SU-DHL-6 (cell line): ENCODE measurements at regions not wholly inside any gene's neighbourhood (a gene's known extent, or its start where the extent isn't known, plus 50 kb on each side); places are given as distances from the start of the nearest gene placed in this dataset.

Source experiments
- H2AFZ ChIP-seq: fragments of 200-600 bp; sonication (generic); 2 replicates; pipeline ENCODE4 v1.6.1; 2014; ENCODE audit warnings: low read depth, mild to moderate bottlenecking, moderate library complexity, mixed read lengths, antibody characterized with exemption, low read length; ENCODE audit not compliant: severe bottlenecking
- H3F3A ChIP-seq: fragments of 200-600 bp; shearing (Covaris generic); 2 replicates; pipeline ENCODE4 v1.6.0; 2016; ENCODE audit warnings: antibody characterized with exemption, mild to moderate bottlenecking; ENCODE audit not compliant: insufficient read depth
- H3K27ac ChIP-seq: fragments of 200-600 bp; sonication (generic); 2 replicates; pipeline ENCODE4 v1.5.1; 2016; ENCODE audit warnings: low read depth, mild to moderate bottlenecking, low read length, moderate library complexity, mixed read lengths
- H3K27me3 ChIP-seq: fragments of 200-600 bp; sonication (generic), shearing (Covaris generic); 2 replicates; pipeline ENCODE4 v1.6.0; 2014; ENCODE audit warnings: mild to moderate bottlenecking, low read length
- H3K36me3 ChIP-seq: fragments of 200-600 bp; sonication (generic); 2 replicates; pipeline ENCODE4 v1.6.1; 2014; ENCODE audit warnings: mild to moderate bottlenecking, low read length, mixed read lengths
- H3K4me2 ChIP-seq: fragments of 300-600, 200-600 bp; shearing (Covaris generic), sonication (generic); 2 replicates; pipeline ENCODE4 v1.6.0; 2014; ENCODE audit warnings: low read length, low read depth, mild to moderate bottlenecking; ENCODE audit not compliant: poor library complexity, severe bottlenecking
- H3K4me3 ChIP-seq: fragments of 200-600 bp; sonication (generic); 2 replicates; pipeline ENCODE4 v1.5.1; 2014; ENCODE audit warnings: antibody characterized with exemption, low read length, mild to moderate bottlenecking, mixed read lengths; ENCODE audit not compliant: insufficient read depth, poor library complexity, severe bottlenecking
- H3K79me2 ChIP-seq: fragments of 200-600 bp; sonication (generic); 2 replicates; pipeline ENCODE4 v1.6.1; 2014; ENCODE audit warnings: mild to moderate bottlenecking, low read length, moderate library complexity; ENCODE audit not compliant: insufficient read depth
- H3K9ac ChIP-seq: fragments of 200-600 bp; sonication (generic); 2 replicates; pipeline ENCODE4 v1.7.0; 2014; ENCODE audit warnings: mild to moderate bottlenecking, low read length
- H3K9me2 ChIP-seq: fragments of 200-600 bp; sonication (generic); replicated peaks from 2 replicates; pipeline ENCODE4 v1.6.1; 2014; ENCODE audit warnings: low read length; ENCODE audit not compliant: insufficient read depth
- H3K9me3 ChIP-seq: fragments of 200-600 bp; sonication (generic); 2 replicates; pipeline ENCODE4 v1.6.1; 2014; ENCODE audit warnings: low read length, mixed read lengths; ENCODE audit not compliant: insufficient read depth
- H4K20me1 ChIP-seq: fragments of 200-600 bp; sonication (generic); 2 replicates; pipeline ENCODE4 v1.6.1; 2014; ENCODE audit warnings: low read depth, mild to moderate bottlenecking, antibody characterized with exemption, low read length, moderate library complexity, mixed read lengths
- EZH2phosphoT487 ChIP-seq: fragments of 200-600 bp; sonication (generic), shearing (Covaris generic); conservative IDR thresholded peaks from 2 replicates; pipeline ENCODE4 v1.6.1; 2018; ENCODE audit warnings: mild to moderate bottlenecking, antibody characterized with exemption, low read length, moderate library complexity, mixed read lengths
- TF ChIP-seq, protein P1 (sequence below): fragments of 200-600 bp; sonication (generic); IDR thresholded peaks from one replicate; pipeline ENCODE4 v1.5.1; 2017; ENCODE audit warnings: antibody characterized with exemption, mild to moderate bottlenecking, low read length, moderate library complexity; ENCODE audit not compliant: insufficient read depth, poor library complexity, severe bottlenecking

DNA sequence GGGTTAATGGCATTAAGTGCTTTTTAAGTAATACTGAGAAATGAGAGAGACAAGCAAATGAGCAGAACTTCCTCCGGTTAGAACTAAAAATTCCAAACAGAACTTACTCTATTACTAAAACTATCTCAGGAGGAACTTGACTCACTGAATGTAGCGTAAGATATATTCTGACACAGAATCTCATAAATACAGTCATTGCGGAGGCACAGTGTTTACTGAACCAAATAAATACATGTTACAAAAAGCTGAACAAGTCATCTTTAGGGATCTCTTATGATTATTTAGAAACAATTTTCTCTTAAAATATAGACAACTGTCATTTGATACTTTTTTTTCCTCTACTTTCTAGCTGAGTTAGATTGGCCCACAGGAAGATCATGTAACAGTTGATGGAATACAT lies 283.1 kb downstream of the KLF12 start:
- H3K27me3 ChIP-seq: no peaks in the 10 kb centered on the region
- H2AFZ ChIP-seq: no peak overlapping the region
- no peaks in the 10 kb centered on the region for H3K79me2 ChIP-seq
- TF ChIP-seq EZH2phosphoT487: no peak
- TF ChIP-seq, protein P1, sequence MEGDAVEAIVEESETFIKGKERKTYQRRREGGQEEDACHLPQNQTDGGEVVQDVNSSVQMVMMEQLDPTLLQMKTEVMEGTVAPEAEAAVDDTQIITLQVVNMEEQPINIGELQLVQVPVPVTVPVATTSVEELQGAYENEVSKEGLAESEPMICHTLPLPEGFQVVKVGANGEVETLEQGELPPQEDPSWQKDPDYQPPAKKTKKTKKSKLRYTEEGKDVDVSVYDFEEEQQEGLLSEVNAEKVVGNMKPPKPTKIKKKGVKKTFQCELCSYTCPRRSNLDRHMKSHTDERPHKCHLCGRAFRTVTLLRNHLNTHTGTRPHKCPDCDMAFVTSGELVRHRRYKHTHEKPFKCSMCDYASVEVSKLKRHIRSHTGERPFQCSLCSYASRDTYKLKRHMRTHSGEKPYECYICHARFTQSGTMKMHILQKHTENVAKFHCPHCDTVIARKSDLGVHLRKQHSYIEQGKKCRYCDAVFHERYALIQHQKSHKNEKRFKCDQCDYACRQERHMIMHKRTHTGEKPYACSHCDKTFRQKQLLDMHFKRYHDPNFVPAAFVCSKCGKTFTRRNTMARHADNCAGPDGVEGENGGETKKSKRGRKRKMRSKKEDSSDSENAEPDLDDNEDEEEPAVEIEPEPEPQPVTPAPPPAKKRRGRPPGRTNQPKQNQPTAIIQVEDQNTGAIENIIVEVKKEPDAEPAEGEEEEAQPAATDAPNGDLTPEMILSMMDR: no peak
- H3K9me3 ChIP-seq: no peaks in the 10 kb centered on the region
- no peaks in the 10 kb centered on the region for H3F3A ChIP-seq
- H3K9me2 ChIP-seq: no peaks in the 10 kb centered on the region
- no peaks in the 10 kb centered on the region for H4K20me1 ChIP-seq
- no peak overlapping the region for H3K4me2 ChIP-seq
- H3K9ac ChIP-seq: no peak overlapping the region
- H3K27ac ChIP-seq: no peak overlapping the region
- H3K36me3 ChIP-seq: no peaks in the 10 kb centered on the region
- H3K4me3 ChIP-seq: no peak overlapping the region

DNA sequence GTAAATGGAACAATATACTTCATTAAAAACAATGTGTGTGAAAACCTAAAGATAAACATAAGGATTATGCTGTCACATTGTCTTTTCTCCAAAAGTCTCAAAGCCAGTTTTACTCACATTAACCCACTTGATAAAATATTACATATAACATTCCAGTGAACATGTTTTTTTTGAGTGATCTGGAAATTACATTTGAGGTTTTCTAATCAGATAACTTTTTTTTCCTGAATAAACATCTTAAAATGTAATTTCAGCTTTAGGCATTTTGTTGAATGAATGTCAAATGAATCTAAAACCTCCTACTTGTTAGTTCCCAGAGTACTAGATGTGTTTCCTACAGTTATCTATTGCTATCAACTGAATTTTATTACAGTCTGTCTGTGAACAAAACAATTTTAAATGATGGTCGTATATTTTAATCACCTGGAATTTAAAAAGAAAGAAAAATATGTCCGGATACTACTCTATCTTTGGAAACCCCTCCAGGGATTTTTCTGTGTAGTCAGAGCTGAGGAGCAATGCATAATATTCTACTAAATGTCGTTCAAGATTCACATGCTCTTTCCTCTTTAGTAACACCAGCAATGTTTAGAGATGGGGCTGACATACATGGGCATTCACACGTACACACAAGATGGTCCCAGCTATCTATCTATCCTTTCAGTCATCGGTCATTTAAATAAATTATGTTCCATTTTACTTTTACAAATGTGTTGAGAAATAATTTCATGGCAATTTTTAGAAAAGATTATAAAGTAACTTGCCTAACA lies 283.9 kb downstream of the KLF12 start:
- Histone ChIP-seq H3K36me3 (no peaks in the 10 kb centered on the region), H3K27me3 (no peaks in the 10 kb centered on the region), H3F3A (no peaks in the 10 kb centered on the region), H3K9ac (no peak overlapping the region), H3K79me2 (no peaks in the 10 kb centered on the region), H4K20me1 (no peaks in the 10 kb centered on the region), H3K4me3 (no peak overlapping the region), H3K9me2 (no peaks in the 10 kb centered on the region), H2AFZ (no peak overlapping the region), H3K9me3 (no peaks in the 10 kb centered on the region), H3K4me2 (no peak overlapping the region), H3K27ac (no peak overlapping the region)
- no peak for TF ChIP-seq EZH2phosphoT487
- TF ChIP-seq, protein P1: no peak

- Histone ChIP-seq H3F3A (no peaks in the 10 kb centered on the region), H3K4me3 (no peak overlapping the region), H3K36me3 (no peaks in the 10 kb centered on the region), H2AFZ (no peak overlapping the region), H3K9ac (no peak overlapping the region), H3K27me3 (no peaks in the 10 kb centered on the region), H3K4me2 (no peak overlapping the region), H3K79me2 (no peaks in the 10 kb centered on the region), H3K9me2 (no peaks in the 10 kb centered on the region), H3K9me3 (no peaks in the 10 kb centered on the region), H3K27ac (no peak overlapping the region), H4K20me1 (no peaks in the 10 kb centered on the region)
- TF ChIP-seq, protein P1: no peak
- TF ChIP-seq EZH2phosphoT487: no peak
Measured at GRCh38 chr13:73849292-73849691, 284.9 kb downstream of the KLF12 start.
